Keratinocyte (primary cell): ENCODE measurements at regions not wholly inside any gene's neighbourhood (a gene's known extent, or its start where the extent isn't known, plus 50 kb on each side); places are given as distances from the start of the nearest gene placed in this dataset.

Experiments
- EZH2 ChIP-seq: IDR thresholded peaks from one replicate; pipeline ENCODE4 v1.6.1; 2012; ENCODE audit warnings: inconsistent platforms, mild to moderate bottlenecking, low read length, moderate library complexity
- TF ChIP-seq, protein P1 (sequence below), 3 experiments: IDR thresholded peaks in 1 of 3; conservative IDR thresholded peaks in 1 of 3; optimal IDR thresholded peaks in 1 of 3; 2 replicates in 2 of 3; 3 replicates in 1 of 3; pipeline versions ENCODE3 to v1.5.1; 2011; ENCODE audit warnings: low read length in 3 of 3, mild to moderate bottlenecking in 3 of 3, moderate library complexity in 2 of 3, control low read depth in 1 of 3, inconsistent platforms in 1 of 3; ENCODE audit not compliant: insufficient read depth in 2 of 3; ENCODE audit errors: extremely low read depth in 1 of 3

DNA sequence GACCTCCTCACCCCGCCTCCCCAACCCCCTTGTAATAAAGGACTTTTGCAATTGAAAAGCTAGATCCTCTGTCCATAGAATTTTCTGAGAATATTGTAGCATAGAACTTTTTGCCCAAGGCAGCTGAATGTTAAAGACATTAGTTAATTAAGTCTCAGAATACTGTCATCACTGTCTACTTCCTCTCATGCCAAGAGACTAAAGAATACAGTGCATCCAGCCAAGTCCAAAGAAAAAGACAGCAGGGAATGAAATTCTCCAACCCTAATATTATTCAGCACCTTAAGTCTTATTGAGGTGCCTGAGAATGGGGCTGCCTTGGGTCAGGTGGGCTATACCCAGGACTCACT lies 313.3 kb upstream of the GATB start:
- TF ChIP-seq, protein P1, sequence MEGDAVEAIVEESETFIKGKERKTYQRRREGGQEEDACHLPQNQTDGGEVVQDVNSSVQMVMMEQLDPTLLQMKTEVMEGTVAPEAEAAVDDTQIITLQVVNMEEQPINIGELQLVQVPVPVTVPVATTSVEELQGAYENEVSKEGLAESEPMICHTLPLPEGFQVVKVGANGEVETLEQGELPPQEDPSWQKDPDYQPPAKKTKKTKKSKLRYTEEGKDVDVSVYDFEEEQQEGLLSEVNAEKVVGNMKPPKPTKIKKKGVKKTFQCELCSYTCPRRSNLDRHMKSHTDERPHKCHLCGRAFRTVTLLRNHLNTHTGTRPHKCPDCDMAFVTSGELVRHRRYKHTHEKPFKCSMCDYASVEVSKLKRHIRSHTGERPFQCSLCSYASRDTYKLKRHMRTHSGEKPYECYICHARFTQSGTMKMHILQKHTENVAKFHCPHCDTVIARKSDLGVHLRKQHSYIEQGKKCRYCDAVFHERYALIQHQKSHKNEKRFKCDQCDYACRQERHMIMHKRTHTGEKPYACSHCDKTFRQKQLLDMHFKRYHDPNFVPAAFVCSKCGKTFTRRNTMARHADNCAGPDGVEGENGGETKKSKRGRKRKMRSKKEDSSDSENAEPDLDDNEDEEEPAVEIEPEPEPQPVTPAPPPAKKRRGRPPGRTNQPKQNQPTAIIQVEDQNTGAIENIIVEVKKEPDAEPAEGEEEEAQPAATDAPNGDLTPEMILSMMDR (optimal IDR thresholded peaks at IDR 0.05 in 1 of 3, IDR thresholded peaks at IDR 0.05 in 1 of 3, conservative IDR thresholded peaks at IDR 0.05 in 1 of 3; ENCODE audit: extremely low read depth in 1 of 3, insufficient read depth in 2 of 3, low read length in 3 of 3) = no peak
- no peak for TF ChIP-seq EZH2
